ENCODE measurements at regions not wholly inside any gene's neighbourhood (a gene's known extent, or its start where the extent isn't known, plus 50 kb on each side); places are given as distances from the start of the nearest gene placed in this dataset.

GRCh38 chr17:36885771-36886377 lies 51.4 kb upstream of the LHX1 start:
- Mint-ChIP-seq H3K36me3 (0 out of 2 replicates have a peak, but pooled peaks cover 3% of the 10 kb centered on the region), H3K27me3 (ENCODE audit: low read depth) (peaks cover 9% of the 10 kb centered on the region), H3K9me3 (peaks cover 17% of the 10 kb centered on the region), H3K4me1 (peaks cover 17% of the 10 kb centered on the region), H3K27ac (no peak overlapping the region), H3K4me3 (no peak overlapping the region)
- ChIA-PET CTCF (interaction anchor here (0.9 to 1.7 kb wide), 2 partner anchors 48 to 257 kb away, joined by 3 to 4 read pairs; no protein-coding TSS in a partner anchor), POLR2A (no interaction called here)
- TF ChIP-seq MXD4 (CRISPR knock-in tag; IDR thresholded peaks at IDR 0.05; ENCODE audit: borderline replicate concordance) (no peak), ZBTB43 (CRISPR knock-in tag; IDR thresholded peaks at IDR 0.05) (no peak), GABPB1 (CRISPR knock-in tag; IDR thresholded peaks at IDR 0.05) (no peak), TCF7 (CRISPR knock-in tag; IDR thresholded peaks at IDR 0.05; ENCODE audit: low read depth) (no peak), NR1H2 (CRISPR knock-in tag; IDR thresholded peaks at IDR 0.05) (no peak), ZNF671 (CRISPR knock-in tag; IDR thresholded peaks at IDR 0.05) (no peak), KAT7 (CRISPR knock-in tag; IDR thresholded peaks at IDR 0.05; ENCODE audit: borderline replicate concordance) (no peak), OVOL2 (CRISPR knock-in tag; IDR thresholded peaks at IDR 0.05; ENCODE audit: borderline replicate concordance) (no peak), MYBL2 (CRISPR knock-in tag; IDR thresholded peaks at IDR 0.05) (no peak), HMGA2 (CRISPR knock-in tag; IDR thresholded peaks at IDR 0.05) (no peak)
- DNase-seq (ENCODE audit: low spot score) (no peak), ATAC-seq (no peak)

Measured in WTC11 (cell line).